ENCODE measurements at regions not wholly inside any gene's neighbourhood (a gene's known extent, or its start where the extent isn't known, plus 50 kb on each side); places are given as distances from the start of the nearest gene placed in this dataset.

GRCh38 chr1:244264163-244264562 is 187.5 kb downstream of the ADSS2 start:
- no peak for DNase-seq (ENCODE audit: extremely low read depth, insufficient read length)
- no peak overlapping the region for H3K4me3 ChIP-seq (replicated peaks; ENCODE audit: low read depth, low read length)
- no peaks in the 10 kb centered on the region; the same call in 1 of the 2 replicates for H3K27me3 ChIP-seq (replicated peaks; ENCODE audit: control insufficient read depth, insufficient read depth, low read length)
- H3K36me3 ChIP-seq (ENCODE audit: control insufficient read depth, insufficient read depth, low read length) = no peaks in the 10 kb centered on the region
- no peak for TF ChIP-seq CTCF (IDR thresholded peaks at IDR 0.05; ENCODE audit: insufficient read depth, low read length, poor library complexity, severe bottlenecking)

GRCh38 chr1:244265507-244265906 is 186.2 kb downstream of the ADSS2 start:
- DNase-seq (ENCODE audit: extremely low read depth, insufficient read length) = no peak
- Histone ChIP-seq H3K36me3 (ENCODE audit: control insufficient read depth, insufficient read depth, low read length) (no peaks in the 10 kb centered on the region), H3K27me3 (replicated peaks; ENCODE audit: control insufficient read depth, insufficient read depth, low read length) (no peaks in the 10 kb centered on the region), H3K4me3 (replicated peaks; ENCODE audit: low read depth, low read length) (no peak overlapping the region)
- no peak for TF ChIP-seq CTCF (IDR thresholded peaks at IDR 0.05; ENCODE audit: insufficient read depth, low read length, poor library complexity, severe bottlenecking)

GRCh38 chr1:244269169-244269568 is 182.5 kb downstream of the ADSS2 start:
- H3K36me3 ChIP-seq (ENCODE audit: control insufficient read depth, insufficient read depth, low read length) = no peaks in the 10 kb centered on the region
- TF ChIP-seq CTCF (IDR thresholded peaks at IDR 0.05; ENCODE audit: insufficient read depth, low read length, poor library complexity, severe bottlenecking) = no peak
- no peaks in the 10 kb centered on the region for H3K27me3 ChIP-seq (replicated peaks; ENCODE audit: control insufficient read depth, insufficient read depth, low read length)
- no peak for DNase-seq (ENCODE audit: extremely low read depth, insufficient read length)
- no peak overlapping the region for H3K4me3 ChIP-seq (replicated peaks; ENCODE audit: low read depth, low read length)

- H3K27me3 ChIP-seq (replicated peaks; ENCODE audit: control insufficient read depth, insufficient read depth, low read length) = no peaks in the 10 kb centered on the region
- DNase-seq (ENCODE audit: extremely low read depth, insufficient read length) = no peak
- no peak overlapping the region for H3K4me3 ChIP-seq (replicated peaks; ENCODE audit: low read depth, low read length)
- no peak for TF ChIP-seq CTCF (IDR thresholded peaks at IDR 0.05; ENCODE audit: insufficient read depth, low read length, poor library complexity, severe bottlenecking)
- no peaks in the 10 kb centered on the region for H3K36me3 ChIP-seq (ENCODE audit: control insufficient read depth, insufficient read depth, low read length)
These were observed 180.7 kb downstream of the ADSS2 start for GRCh38 chr1:244271004-244271403.

- DNase-seq (ENCODE audit: extremely low read depth, insufficient read length) = no peak
- TF ChIP-seq CTCF (IDR thresholded peaks at IDR 0.05; ENCODE audit: insufficient read depth, low read length, poor library complexity, severe bottlenecking) = no peak
- Histone ChIP-seq H3K4me3 (replicated peaks; ENCODE audit: low read depth, low read length) (no peak overlapping the region), H3K27me3 (replicated peaks; ENCODE audit: control insufficient read depth, insufficient read depth, low read length) (no peaks in the 10 kb centered on the region), H3K36me3 (ENCODE audit: control insufficient read depth, insufficient read depth, low read length) (no peaks in the 10 kb centered on the region)
These were observed 179.9 kb downstream of the ADSS2 start for GRCh38 chr1:244271691-244272308.
